Heart right ventricle (tissue), 16 donors: ENCODE measurements at regions not wholly inside any gene's neighbourhood (a gene's known extent, or its start where the extent isn't known, plus 50 kb on each side); places are given as distances from the start of the nearest gene placed in this dataset.
A peak's percentile ranks its signal among the peaks of the same experiment; 100 is the strongest.

Experiments
- ATAC-seq, 8 donors: fragments of 200-7000 bp; cut with Tn5 transposase; one replicate each; pipeline ENCODE4 v1.9.1; 2020; ENCODE audit warnings: mild to moderate bottlenecking in 8 of 8, moderate library complexity in 8 of 8, moderate number of reproducible peaks in 1 of 8
- DNase-seq, 2 donors: peaks; one replicate each; pipeline ENCODE4 v3.0.0-alpha.2; 2020
- H3K27ac ChIP-seq, 10 donors: fragments of 200-600 bp; sonication (generic) in 2 of 10; one replicate each; pipeline versions ENCODE4 v1.5.0 to v1.8.0; 2020 to 2022; ENCODE audit warnings: mild to moderate bottlenecking in 3 of 10
- H3K27me3 ChIP-seq, 7 donors: fragments of 200-600 bp; one replicate each; pipeline ENCODE4 v1.8.0; 2021 to 2022; ENCODE audit warnings: mild to moderate bottlenecking in 2 of 7
- H3K36me3 ChIP-seq, 9 donors: fragments of 200-600 bp; sonication (generic) in 1 of 9; one replicate each; pipeline versions ENCODE4 v1.5.0 to v1.8.0; 2020 to 2022; ENCODE audit warnings: mild to moderate bottlenecking in 2 of 9
- H3K4me1 ChIP-seq, 9 donors: fragments of 200-600 bp; sonication (generic) in 1 of 9; one replicate each; pipeline versions ENCODE4 v1.5.0 to v1.8.0; 2020 to 2022; ENCODE audit warnings: mild to moderate bottlenecking in 4 of 9
- H3K4me3 ChIP-seq, 10 donors: fragments of 200-600 bp; sonication (generic) in 2 of 10; one replicate each; pipeline versions ENCODE4 v1.5.0 to v1.8.0; 2020 to 2022; ENCODE audit warnings: mild to moderate bottlenecking in 7 of 10, moderate library complexity in 2 of 10
- H3K9me3 ChIP-seq, 11 donors: fragments of 200-600 bp in 10 of 11; sonication (generic) in 2 of 11; one replicate each; pipeline versions ENCODE4 v1.5.0 to v1.8.0; 2013 to 2022; ENCODE audit warnings: mild to moderate bottlenecking in 2 of 11, control low read depth in 1 of 11, moderate library complexity in 1 of 11
- CTCF ChIP-seq, 9 donors: fragments of 200-600 bp; sonication (generic) in 2 of 9; IDR thresholded peaks; one replicate each; pipeline versions ENCODE4 v1.5.0 to v1.8.0; 2021 to 2022; ENCODE audit warnings: antibody characterized with exemption in 9 of 9, mild to moderate bottlenecking in 5 of 9, moderate library complexity in 1 of 9
- WGBS, 2 donors: extraction: QIAGEN DNeasy Blood & Tissue Kit; methylation state at CpG; one replicate each; pipeline ENCODE4 v1.1.7; 2013; ENCODE audit warnings: inconsistent platforms in 1 of 2; 5-methylcytosine and 5-hydroxymethylcytosine counted together
- intact Hi-C, 10 donors: fragments of 100-400 bp; cut with DNase I; formaldehyde crosslinking; loops; one replicate each; pipeline versions ENCODE4 v1.11.1 to v1.14.2; 2022
- donor health status: Arrhythmogenic right ventricular cardiomyopathy.
- donor health status: ischemic (EF 13 %, LVEDD 7.1; RV severe dilation, severe dysfunction).
- donor health status: healthy with polysubstance abuse.
- donor health status: DM: no; HTN: yes; CAD: no.
- donor health status: DM: no; HTN: no; CAD: no.
- donor health status: ischemic (EF 25% LVEDD 6.9; RV normal size, moderate dysfunction).
- donor health status: ischemic (EF 25% LVEDD 5.7; RV mildly dilated, moderate dysfunction).
- donor health status: healthy.
- donor health status: DM: yes; HTN: yes; CAD: no.
- donor health status: Ischemic cardiomyopathy.
- donor health status: ischemic (EF 35%, LVEDD 5.7; RV mildly dilated, moderate dysfunction).
- donor health status: nonischemic (EF 11% LVEDD 7.7; RV severe dilation, severe dysfunction).
- donor health status: DM: yes; HTN: yes; CAD: no.
- donor health status: PGD.
- donor health status: ischemic (EF 29% LVEDD 5.4; RV normal size, mild dysfunction).
- donor health status: nonischemic (EF 23%, LVEDD 6.1; RV moderate dilation, normal function).

DNA sequence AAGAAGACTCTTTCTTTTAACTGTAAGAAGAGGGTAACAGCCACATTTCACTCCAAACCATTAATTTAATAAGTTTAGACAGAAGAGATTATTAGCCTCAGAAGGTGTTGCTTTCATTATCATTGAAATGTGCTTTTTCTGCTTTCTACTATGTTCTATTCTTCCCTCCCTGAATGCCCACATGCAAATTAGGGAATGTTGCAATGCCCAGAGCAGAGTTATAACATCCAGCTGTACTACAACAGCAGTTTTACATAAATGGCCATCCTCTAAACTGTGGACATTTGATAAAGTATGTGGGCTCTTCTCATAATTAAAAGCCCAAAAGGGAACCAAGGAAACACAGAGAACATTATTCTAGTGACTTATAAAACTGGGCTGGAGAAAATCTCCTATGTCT is 82.2 kb upstream of the SOD1 start:
- Histone ChIP-seq H3K4me1 (peaks cover 0 to 2% (median 0%) of the 10 kb centered on the region in 9 donors), H3K27ac (no peak overlapping the region), H3K36me3 (no peaks in the 10 kb centered on the region), H3K9me3 (peaks cover 0 to 13% (median 6%) of the 10 kb centered on the region in 11 donors), H3K27me3 (peaks cover 0 to 19% (median 4%) of the 10 kb centered on the region in 7 donors), H3K4me3 (no peak overlapping the region)
- intact Hi-C loops = loop anchor here in 2 of 10 donors (5.0 to 10.0 kb wide), 3 partner anchors 230 to 380 kb away; partner anchors contain the start of gene TIAM1 (in 1 of the 2)
- ATAC-seq = no peak
- no peak for DNase-seq
- no peak for TF ChIP-seq CTCF (IDR thresholded peaks at IDR 0.05)

DNA sequence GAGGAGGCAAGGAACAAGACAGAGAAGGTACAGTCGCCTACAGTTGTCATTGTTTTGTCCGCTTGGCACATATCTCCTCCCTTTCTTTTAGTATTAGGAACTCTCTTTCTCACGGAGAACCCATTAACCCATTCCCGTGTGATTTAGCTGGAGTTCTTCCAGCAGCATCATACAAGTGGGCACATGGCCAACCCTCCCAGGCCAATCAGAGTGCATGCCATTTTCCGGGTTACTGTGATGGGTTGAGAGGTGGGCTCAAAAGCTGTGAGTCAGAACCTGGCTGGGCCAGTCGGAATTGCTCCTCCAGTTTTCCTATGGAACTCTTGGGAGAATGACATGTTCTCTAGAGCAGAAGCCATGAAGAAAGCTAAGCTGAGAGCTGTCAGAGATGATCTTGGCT is 83.1 kb upstream of the SOD1 start:
- DNase-seq (no peak), ATAC-seq (peak in 1 of 8 donors; percentile 31)
- peaks cover 0 to 19% (median 4%) of the 10 kb centered on the region in 7 donors for H3K27me3 ChIP-seq
- intact Hi-C loops = loop anchor here in 2 of 10 donors (5.0 to 10.0 kb wide), 3 partner anchors 229 to 379 kb away; partner anchors contain the start of gene TIAM1 (in 1 of the 2)
- TF ChIP-seq CTCF (IDR thresholded peaks at IDR 0.05) = no peak
- H3K36me3 ChIP-seq = no peaks in the 10 kb centered on the region
- no peaks in the 10 kb centered on the region for H3K4me1 ChIP-seq
- 52 to 63% methylated on average over 6 of the region's 6 CpGs for WGBS, 2 donors
- no peak overlapping the region for H3K4me3 ChIP-seq
- H3K9me3 ChIP-seq = peaks cover 0 to 13% (median 6%) of the 10 kb centered on the region in 11 donors
- H3K27ac ChIP-seq = no peak overlapping the region

GRCh38 chr21:31573217-31573616 is 86.3 kb upstream of the SOD1 start:
- Histone ChIP-seq H3K4me1 (no peaks in the 10 kb centered on the region), H3K27me3 (peaks cover 0 to 14% (median 4%) of the 10 kb centered on the region in 7 donors), H3K27ac (no peak overlapping the region), H3K4me3 (no peak overlapping the region), H3K36me3 (no peaks in the 10 kb centered on the region), H3K9me3 (peaks cover 0 to 13% (median 6%) of the 10 kb centered on the region in 11 donors)
- intact Hi-C loops = loop anchor here in 1 of 10 donors (10.0 kb wide), 1 partner anchor 228 kb away; the partner anchor contains the start of gene TIAM1
- 92 to 95% methylated on average over 2 of the region's 2 CpGs for WGBS, 2 donors
- no peak for ATAC-seq
- no peak for TF ChIP-seq CTCF (IDR thresholded peaks at IDR 0.05)
- DNase-seq = no peak

- Histone ChIP-seq H3K4me3 (no peak overlapping the region), H3K4me1 (no peaks in the 10 kb centered on the region), H3K27ac (no peak overlapping the region), H3K9me3 (peaks cover 0 to 13% (median 6%) of the 10 kb centered on the region in 11 donors), H3K36me3 (no peaks in the 10 kb centered on the region), H3K27me3 (peaks cover 0 to 13% (median 4%) of the 10 kb centered on the region in 7 donors)
- intact Hi-C loops = loop anchor here in 1 of 10 donors (10.0 kb wide), 1 partner anchor 227 kb away; the partner anchor contains the start of gene TIAM1
- WGBS, 2 donors = 89 to 91% methylated on average over 4 of the region's 4 CpGs
- DNase-seq (no peak), ATAC-seq (no peak)
- TF ChIP-seq CTCF (IDR thresholded peaks at IDR 0.05) = no peak
Measured at GRCh38 chr21:31571879-31572278, 87.6 kb upstream of the SOD1 start.
